Keratinocyte (primary cell): ENCODE measurements at regions not wholly inside any gene's neighbourhood (a gene's known extent, or its start where the extent isn't known, plus 50 kb on each side); places are given as distances from the start of the nearest gene placed in this dataset.

Source experiments
- DNase-seq: peaks from one replicate; pipeline ENCODE4 v3.0.0-alpha.2; 2011; ENCODE audit warnings: low read depth, missing footprints, low spot score
- FAIRE-seq: peaks from 2 replicates; lab custom pipeline; 2011; peaks lifted over from hg19 to GRCh38; lab: Jason Lieb, UNC
- H2AFZ ChIP-seq: 2 replicates; pipeline ENCODE4 v1.6.0; 2012; ENCODE audit warnings: low read length, control low read depth, inconsistent platforms; ENCODE audit not compliant: control insufficient read depth
- H3K27ac ChIP-seq: 2 replicates; pipeline ENCODE4 v1.5.1; 2011; ENCODE audit warnings: low read length; ENCODE audit not compliant: control insufficient read depth, insufficient read depth
- H3K27me3 ChIP-seq: 3 replicates; pipeline ENCODE4 v1.6.0; 2011; ENCODE audit warnings: low read length; ENCODE audit not compliant: control insufficient read depth, insufficient read depth; ENCODE audit errors: extremely low read depth
- H3K36me3 ChIP-seq, 2 experiments: 2 replicates in 1 of 2; 3 replicates in 1 of 2; pipeline ENCODE4 v1.5.1; 2011; ENCODE audit warnings: low read length in 2 of 2, mild to moderate bottlenecking in 1 of 2; ENCODE audit not compliant: control insufficient read depth in 2 of 2, insufficient read depth in 2 of 2; ENCODE audit errors: extremely low read depth in 1 of 2
- H3K4me1 ChIP-seq: 3 replicates; pipeline ENCODE4 v1.5.1; 2011; ENCODE audit warnings: low read length; ENCODE audit not compliant: control insufficient read depth, insufficient read depth; ENCODE audit errors: extremely low read depth
- H3K4me2 ChIP-seq: 3 replicates; pipeline ENCODE4 v1.6.0; 2011; ENCODE audit warnings: low read depth, low read length; ENCODE audit not compliant: control insufficient read depth, insufficient read depth; ENCODE audit errors: extremely low read depth
- H3K4me3 ChIP-seq, 3 experiments: fragments of 200-600 bp in 1 of 3; sonication (generic) in 1 of 3; 2 replicates in 2 of 3; 3 replicates in 1 of 3; pipeline ENCODE4 v1.5.1; 2011 to 2016; ENCODE audit warnings: low read length in 3 of 3, mild to moderate bottlenecking in 3 of 3, control low read depth in 2 of 3, inconsistent platforms in 1 of 3, low read depth in 1 of 3, mixed read lengths in 1 of 3, mixed run types in 1 of 3, moderate library complexity in 1 of 3; ENCODE audit not compliant: control insufficient read depth in 2 of 3, insufficient read depth in 2 of 3; ENCODE audit errors: extremely low read depth in 1 of 3
- H3K79me2 ChIP-seq: 2 replicates; pipeline ENCODE4 v1.6.0; 2012; ENCODE audit warnings: low read length; ENCODE audit not compliant: control insufficient read depth, insufficient read depth
- H3K9ac ChIP-seq: 3 replicates; pipeline ENCODE4 v1.6.0; 2011; ENCODE audit warnings: low read length; ENCODE audit not compliant: control insufficient read depth, insufficient read depth; ENCODE audit errors: extremely low read depth
- H3K9me1 ChIP-seq: 3 replicates; pipeline ENCODE4 v1.6.0; 2011; ENCODE audit warnings: low read length; ENCODE audit not compliant: control insufficient read depth, insufficient read depth; ENCODE audit errors: extremely low read depth
- H3K9me3 ChIP-seq: 2 replicates; pipeline ENCODE4 v1.5.1; 2012; ENCODE audit warnings: low read depth, low read length; ENCODE audit not compliant: control insufficient read depth
- H4K20me1 ChIP-seq: 3 replicates; pipeline ENCODE4 v1.6.0; 2011; ENCODE audit warnings: low read length; ENCODE audit not compliant: control insufficient read depth, insufficient read depth; ENCODE audit errors: extremely low read depth
- CTCF ChIP-seq, 3 experiments: IDR thresholded peaks in 1 of 3; conservative IDR thresholded peaks in 1 of 3; optimal IDR thresholded peaks in 1 of 3; 2 replicates in 2 of 3; 3 replicates in 1 of 3; pipeline versions ENCODE3 to v1.5.1; 2011; ENCODE audit warnings: low read length in 3 of 3, mild to moderate bottlenecking in 3 of 3, moderate library complexity in 2 of 3, control low read depth in 1 of 3, inconsistent platforms in 1 of 3; ENCODE audit not compliant: insufficient read depth in 2 of 3; ENCODE audit errors: extremely low read depth in 1 of 3
- EZH2 ChIP-seq: IDR thresholded peaks from one replicate; pipeline ENCODE4 v1.6.1; 2012; ENCODE audit warnings: inconsistent platforms, mild to moderate bottlenecking, low read length, moderate library complexity
- dilution Hi-C: fragments of 300-500 bp; cut with MboI; formaldehyde crosslinking; loops from one replicate; pipeline ENCODE4 v1.7.0; 2020; ENCODE audit warnings: low sequenced_read_pairs; ENCODE audit not compliant: extremely low pct_ligation_motif_present

GRCh38 chr9:93895535-93895934 is 59.6 kb downstream of the BARX1 start:
- Histone ChIP-seq H3K9me1 (no peaks in the 10 kb centered on the region), H3K27me3 (peaks cover 6% of the 10 kb centered on the region), H3K9ac (no peak overlapping the region), H2AFZ (no peak overlapping the region), H4K20me1 (no peaks in the 10 kb centered on the region), H3K4me2 (no peak overlapping the region), H3K36me3 (no peaks in the 10 kb centered on the region), H3K27ac (no peak overlapping the region), H3K9me3 (peaks cover 2% of the 10 kb centered on the region), H3K4me1 (no peaks in the 10 kb centered on the region), H3K4me3 (no peak overlapping the region), H3K79me2 (no peaks in the 10 kb centered on the region)
- FAIRE-seq, result no peak
- no peak for TF ChIP-seq CTCF (optimal IDR thresholded peaks at IDR 0.05 in 1 of 3, IDR thresholded peaks at IDR 0.05 in 1 of 3, conservative IDR thresholded peaks at IDR 0.05 in 1 of 3; ENCODE audit: extremely low read depth in 1 of 3, insufficient read depth in 2 of 3, low read length in 3 of 3)
- no peak for TF ChIP-seq EZH2
- dilution Hi-C loops, result no loop called here
- DNase-seq, result no peak

- H3K4me3 ChIP-seq, result no peak overlapping the region
- H3K36me3 ChIP-seq, result no peaks in the 10 kb centered on the region
- no peak overlapping the region for H3K27ac ChIP-seq
- no peak overlapping the region for H2AFZ ChIP-seq
- TF ChIP-seq CTCF (optimal IDR thresholded peaks at IDR 0.05 in 1 of 3, IDR thresholded peaks at IDR 0.05 in 1 of 3, conservative IDR thresholded peaks at IDR 0.05 in 1 of 3; ENCODE audit: extremely low read depth in 1 of 3, insufficient read depth in 2 of 3, low read length in 3 of 3) (no peak), EZH2 (no peak)
- no peaks in the 10 kb centered on the region for H3K9me1 ChIP-seq
- no peak overlapping the region for H3K9ac ChIP-seq
- peaks cover 2% of the 10 kb centered on the region for H3K9me3 ChIP-seq
- H3K79me2 ChIP-seq, result no peaks in the 10 kb centered on the region
- no peaks in the 10 kb centered on the region for H3K4me1 ChIP-seq
- H3K4me2 ChIP-seq, result no peak overlapping the region
- dilution Hi-C loops, result no loop called here
- no peaks in the 10 kb centered on the region for H4K20me1 ChIP-seq
- FAIRE-seq (no peak), DNase-seq (no peak)
- peaks cover 6% of the 10 kb centered on the region for H3K27me3 ChIP-seq
Measured at GRCh38 chr9:93894691-93895079, 60.5 kb downstream of the BARX1 start.
